ENCODE measurements at regions not wholly inside any gene's neighbourhood (a gene's known extent, or its start where the extent isn't known, plus 50 kb on each side); places are given as distances from the start of the nearest gene placed in this dataset.
"Not testable (repeated sequence)": the region's sequence is repeated elsewhere in the genome, so short reads cannot be mapped to it uniquely, and the experiment has no call there.

DNA sequence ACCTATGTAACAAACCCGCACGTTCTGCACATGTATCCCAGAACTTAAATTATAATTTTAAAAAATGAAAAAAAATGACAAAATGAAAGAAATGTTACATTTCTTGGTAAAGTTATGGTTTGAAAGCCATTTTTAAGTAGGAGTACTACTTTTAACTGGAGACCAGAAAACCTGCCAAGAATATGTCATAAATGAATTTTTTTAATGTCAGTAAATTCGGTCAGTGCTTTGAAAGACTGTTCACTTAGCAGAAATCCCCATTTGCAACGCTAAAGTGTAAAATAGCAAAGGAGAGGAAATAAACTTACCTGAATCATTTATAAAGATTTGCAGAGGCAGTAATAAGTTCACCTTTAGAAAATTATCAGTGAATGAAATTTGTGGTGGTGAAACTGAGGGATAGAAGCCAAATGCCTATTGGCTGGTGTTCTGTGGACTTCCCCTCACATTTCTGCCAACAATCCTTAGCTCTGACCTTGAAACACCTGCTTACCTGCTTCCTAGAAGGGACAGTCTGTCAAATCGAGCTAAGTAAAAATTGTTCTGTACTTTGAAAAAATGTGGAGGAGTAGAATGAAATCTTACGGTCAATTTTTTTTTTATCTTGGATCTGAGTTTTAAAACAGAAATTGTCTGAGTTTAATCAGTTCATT is 714.2 kb downstream of the SLC6A15 start:
- DNase-seq = no peak

DNA sequence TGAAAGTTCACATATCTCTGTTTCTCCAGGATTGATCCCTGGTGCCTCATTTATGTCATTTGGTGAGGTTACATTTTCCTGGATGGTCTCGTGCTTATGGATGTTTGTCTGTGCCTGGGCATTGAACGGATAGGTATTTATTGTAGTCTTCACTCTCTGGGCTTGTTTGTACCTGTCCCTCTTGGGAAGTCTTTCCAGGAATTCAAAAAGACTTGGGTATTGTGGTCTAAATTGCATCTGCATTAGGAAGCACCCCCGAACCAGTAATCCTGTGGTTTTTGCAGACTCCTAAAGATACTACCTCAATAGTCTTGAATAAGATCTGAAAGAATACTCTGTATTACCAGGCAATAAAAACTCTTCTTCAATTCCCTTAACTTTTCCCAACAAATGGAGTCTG is 720.8 kb downstream of the SLC6A15 start:
- no peak for DNase-seq

DNA sequence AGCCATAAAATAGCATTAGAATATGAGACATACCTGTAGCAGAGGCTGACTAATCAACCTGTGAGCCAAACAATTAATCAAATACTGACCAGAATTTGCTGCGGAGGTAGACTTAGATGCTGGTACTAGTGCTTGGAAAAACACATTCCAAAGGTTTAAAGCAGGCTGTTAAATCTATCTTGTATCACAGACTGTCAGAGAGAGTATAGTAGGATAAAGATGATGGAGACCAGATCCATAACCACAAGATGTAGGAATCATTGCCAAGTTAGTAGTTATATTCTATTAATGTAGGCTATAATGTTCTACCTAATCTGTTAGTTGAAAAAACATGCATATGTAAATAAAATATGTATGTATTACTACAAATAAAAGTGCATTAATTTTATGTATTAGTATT is 726.2 kb downstream of the SLC6A15 start:
- DNase-seq = no peak

DNA sequence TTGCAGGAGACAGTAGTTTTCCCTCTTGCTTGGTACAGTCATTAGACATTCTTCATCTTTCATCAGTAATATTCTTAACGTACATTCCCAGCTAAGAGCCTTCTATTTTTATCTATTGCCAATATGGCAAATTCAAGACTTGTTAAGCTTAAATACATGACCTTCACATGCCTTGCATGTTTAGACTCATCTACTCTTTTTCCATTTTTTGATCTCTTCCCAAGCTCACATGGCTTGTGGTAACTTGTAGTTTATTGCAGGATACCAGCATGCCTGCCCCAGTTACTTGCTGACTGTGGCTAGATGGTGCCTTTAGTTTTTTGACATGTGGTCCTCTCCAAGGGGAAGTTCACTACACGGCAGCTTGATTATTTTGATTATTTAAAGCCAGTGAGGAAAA is 729.0 kb downstream of the SLC6A15 start:
- no peak for DNase-seq

DNA sequence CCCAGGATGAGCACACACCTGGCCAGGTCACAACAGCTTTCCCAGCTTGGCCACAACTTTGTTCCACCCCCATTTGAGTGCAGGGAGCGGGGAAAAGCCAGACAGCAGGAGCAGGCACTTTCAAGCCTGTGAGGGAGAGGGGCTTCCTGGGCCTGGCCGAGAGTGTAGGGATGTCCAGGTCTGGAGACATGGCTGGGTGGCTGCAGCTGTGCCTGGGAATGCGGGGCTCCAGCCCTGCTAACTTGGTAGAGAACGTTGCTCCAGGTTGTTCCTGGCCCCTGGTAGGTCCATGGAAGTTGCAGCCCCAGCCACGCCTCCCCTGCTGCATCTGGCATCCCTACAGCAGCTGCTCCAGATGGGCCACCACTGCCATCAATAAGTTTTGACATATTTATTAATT is 738.5 kb downstream of the SLC6A15 start:
- no peak for DNase-seq

DNA sequence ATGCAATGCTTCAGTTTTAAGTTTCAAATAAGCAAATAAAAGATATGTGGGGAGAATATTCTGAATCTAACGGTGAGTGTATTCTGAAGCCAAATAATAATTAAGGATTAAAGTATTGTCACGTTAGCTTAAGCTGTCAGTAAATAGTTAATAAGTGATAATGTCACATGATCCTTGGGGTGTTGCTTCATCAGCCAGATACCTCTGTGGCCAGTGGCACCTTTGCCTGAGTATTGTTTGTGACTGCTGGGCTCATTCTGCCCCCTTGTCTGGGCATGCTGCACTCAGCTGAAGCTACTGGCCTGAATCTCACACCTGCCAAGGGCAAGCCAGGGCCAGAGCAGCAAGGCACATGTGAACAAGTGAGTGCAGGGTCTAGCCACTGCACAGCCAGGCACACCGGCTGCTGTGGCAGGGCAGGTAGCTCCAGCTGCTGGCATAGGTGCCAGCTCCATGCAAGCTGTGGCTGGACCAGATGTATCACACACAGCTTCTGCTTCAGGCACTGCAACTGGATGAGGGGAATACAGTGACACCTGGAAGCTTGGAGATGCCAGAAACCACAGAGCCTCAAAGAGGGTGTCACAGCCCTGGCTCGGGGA is 739.7 kb downstream of the SLC6A15 start:
- DNase-seq = no peak

DNA sequence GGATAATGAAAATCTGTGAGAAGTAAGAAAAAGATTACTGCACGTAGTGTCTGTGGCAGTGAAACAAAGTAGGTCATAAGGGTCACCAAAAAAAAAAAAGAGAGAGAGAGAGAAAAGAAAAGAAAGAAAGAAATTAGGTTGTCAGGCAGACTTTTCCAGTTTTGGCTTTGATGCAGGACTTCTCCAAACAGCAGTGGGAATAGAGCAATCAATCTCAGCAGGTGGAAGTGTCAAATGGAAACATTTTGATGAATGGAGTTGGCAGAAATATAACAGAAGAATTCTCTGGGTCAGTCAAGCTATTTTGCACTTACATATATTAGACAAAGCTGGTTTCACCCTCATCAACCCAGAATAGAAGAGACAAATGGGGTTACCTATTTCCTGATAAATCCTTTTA is 745.8 kb downstream of the SLC6A15 start:
- DNase-seq = no peak

DNA sequence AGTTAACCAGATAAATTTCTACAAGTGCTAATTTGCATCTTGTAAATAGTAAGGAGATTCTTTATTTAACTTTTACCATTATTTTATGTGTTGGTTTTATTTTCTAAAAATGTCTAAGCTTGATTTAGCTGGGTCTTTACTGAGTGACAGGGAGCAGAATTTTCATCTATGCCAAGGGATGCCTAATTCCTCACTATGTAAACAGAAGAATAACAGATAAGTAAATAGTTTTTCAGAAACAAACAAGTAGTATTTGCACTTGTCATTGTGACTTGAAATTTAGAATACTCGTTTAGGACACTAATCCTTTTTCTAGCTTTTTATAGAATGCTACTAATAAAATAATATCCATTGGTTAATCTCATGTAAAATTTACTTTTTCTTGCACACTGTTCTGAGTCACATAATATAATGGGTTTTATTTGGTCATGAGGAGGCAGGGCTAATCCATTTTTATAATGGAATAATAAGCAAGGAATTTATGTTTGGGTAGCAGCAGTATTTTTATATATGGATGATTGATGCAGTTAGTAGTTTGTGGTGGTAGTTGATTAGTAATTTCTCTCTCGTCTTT is 746.5 kb downstream of the SLC6A15 start:
- no peak for DNase-seq

DNA sequence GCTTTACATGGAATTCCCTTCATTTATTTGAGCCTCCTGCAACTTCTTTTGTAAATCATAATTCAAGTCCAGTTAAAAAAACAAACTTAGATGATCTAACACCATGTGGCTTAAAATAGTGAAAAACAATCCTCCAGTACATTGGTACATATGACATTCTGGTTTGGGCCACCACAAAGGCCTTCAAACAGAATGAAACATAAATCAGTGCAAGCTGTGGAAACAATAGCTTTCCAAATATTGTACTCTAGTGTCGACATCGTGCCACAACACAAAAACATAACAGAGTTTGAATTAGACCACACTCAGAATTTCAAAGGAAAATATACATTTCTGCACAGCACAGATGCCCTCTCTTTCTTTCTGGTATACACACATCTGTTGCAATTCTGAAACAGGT is 751.3 kb downstream of the SLC6A15 start:
- no peak for DNase-seq

DNA sequence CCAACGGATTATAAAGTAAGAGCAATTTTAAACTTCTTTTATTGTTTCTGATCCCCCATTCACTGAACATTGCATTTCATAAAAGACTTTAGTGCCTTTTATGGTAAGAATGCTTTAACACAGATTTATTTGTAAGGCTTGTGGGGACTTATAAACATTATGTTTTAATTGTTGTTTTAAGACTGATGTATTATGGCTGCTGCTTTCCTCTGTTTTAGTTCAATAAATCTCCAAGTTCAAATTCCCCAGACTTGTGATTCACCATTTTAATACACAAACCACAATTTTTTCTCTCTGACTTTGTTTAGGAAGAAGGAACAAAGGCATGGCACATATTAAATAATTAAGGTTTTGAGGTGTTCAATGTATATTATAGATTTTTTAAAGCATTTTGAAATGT is 753.3 kb downstream of the SLC6A15 start:
- DNase-seq = no peak

DNA sequence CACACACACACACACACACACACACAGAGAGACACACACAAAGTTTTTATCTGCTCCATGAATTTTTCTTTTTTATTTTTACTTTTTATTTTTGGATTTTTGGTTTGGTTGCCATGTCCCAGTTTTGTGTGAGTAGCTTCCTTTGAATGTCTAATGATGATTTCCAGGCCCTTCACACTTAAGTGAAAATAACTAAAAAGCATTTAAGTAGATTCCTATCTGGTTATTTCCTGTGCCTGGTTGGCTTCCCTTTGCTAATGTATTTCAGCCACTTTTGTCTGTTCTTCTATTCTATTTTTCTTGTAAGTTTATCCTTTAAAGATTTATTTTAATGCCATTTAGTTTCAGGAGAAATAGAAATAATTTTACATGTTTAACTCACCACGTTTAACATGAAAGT is 755.4 kb downstream of the SLC6A15 start:
- no peak for DNase-seq

DNA sequence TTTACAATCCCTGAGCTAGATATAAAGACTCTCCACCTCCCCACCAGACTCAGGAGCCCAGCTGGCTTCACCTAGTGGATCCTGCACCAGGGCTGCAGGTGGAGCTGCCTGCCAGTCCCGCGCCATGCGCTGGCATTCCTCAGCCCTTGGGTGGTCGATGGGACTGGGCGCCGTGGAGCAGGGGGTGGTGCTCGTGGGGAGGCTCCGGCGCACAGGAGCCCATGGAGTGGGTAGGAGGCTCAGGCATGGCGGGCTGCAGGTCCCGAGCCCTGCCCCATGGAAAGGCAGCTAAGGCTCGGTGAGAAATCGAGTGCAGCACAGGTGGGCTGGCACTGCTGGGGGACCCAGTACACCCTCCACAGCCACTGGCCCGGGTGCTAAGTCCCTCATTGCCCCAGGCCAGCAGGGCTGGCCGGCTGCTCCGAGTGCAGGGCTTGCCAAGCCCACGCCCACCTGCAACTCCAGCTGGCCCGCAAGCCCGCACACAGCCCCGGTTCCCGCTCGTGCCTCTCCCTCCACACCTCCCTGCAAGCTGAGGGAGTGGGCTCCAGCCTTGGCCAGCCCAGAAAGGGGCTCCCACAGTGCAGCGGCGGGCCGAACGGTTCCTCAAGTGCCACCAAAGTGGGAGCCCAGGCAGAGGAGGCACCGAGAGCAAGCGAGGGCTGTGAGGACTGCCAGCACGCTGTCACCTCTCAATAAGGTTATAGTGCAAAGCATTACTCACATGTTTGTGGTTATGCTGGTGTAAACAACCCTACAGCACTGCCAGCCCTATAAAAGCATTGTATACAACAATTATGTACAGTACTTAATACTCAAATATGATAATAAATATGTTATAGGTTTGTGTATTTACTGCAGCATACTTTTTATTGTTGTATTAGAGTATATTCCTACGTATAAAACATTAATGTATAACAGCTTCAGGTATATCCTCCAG is 757.3 kb downstream of the SLC6A15 start:
- not testable (repeated sequence) for DNase-seq

DNA sequence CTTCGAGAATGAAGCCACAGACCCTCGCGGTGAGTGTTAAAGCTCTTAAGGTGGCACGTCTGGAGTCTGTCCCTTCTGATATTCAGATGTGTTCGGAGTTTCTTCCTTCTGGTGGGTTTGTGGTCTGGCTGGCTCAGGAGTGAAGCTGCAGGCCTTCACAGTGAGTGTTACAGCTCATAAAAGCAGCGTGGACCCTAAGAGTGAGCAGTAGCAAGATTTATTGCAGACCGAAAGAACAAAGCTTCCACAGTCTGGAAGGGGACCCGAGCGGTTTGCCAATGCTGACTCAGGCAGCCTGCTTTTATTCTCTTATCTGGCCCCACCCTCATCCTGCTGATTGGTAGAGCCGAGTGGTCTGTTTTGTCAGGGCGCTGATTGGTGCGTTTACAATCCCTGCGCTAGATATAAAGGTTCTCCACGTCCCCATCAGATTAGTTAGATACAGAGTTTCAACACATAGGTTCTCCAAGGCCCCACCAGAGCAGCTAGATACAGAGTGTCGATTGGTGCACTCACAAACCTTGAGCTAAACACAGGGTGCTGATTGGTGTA is 758.1 kb downstream of the SLC6A15 start:
- DNase-seq = not testable (repeated sequence)

DNA sequence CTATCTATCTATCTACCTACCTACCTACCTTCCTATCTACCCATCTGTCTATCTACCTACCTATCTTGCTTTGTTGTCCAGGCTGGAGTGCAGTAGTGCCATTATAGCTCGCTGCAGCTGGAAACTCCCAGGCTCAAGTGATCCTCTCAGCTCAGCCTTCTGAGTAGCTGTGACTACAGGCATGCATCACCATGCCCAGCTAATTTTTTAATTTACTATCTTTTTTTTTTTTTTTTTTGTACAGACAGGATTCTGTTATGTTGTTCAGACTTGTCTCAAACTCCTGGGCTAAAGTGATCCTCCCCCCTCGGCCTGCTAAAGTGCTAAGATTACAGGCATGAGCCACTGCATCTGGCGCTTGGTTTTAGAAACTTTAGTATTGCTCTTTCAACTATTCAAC is 762.4 kb downstream of the SLC6A15 start:
- DNase-seq = no peak

DNA sequence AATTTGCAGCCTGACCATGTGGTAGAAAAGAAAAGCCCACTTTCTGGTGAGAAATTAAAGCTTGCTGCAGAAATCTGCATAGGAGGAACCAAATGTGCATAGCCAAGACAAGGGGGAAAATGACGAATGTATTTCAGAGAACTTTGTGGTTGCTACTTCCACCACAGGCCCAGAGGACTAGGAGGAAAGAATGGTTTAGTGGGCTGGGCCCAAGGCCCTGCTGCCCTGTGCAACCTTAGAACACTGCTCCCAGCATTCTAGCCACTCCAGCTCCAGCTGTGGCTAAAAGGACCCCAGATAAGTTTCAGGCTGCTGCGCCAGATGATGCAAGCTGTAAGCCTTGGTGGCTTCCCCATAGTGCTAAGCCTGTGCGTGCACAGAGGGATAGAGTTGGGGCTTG is 764.3 kb downstream of the SLC6A15 start:
- DNase-seq = no peak

DNA sequence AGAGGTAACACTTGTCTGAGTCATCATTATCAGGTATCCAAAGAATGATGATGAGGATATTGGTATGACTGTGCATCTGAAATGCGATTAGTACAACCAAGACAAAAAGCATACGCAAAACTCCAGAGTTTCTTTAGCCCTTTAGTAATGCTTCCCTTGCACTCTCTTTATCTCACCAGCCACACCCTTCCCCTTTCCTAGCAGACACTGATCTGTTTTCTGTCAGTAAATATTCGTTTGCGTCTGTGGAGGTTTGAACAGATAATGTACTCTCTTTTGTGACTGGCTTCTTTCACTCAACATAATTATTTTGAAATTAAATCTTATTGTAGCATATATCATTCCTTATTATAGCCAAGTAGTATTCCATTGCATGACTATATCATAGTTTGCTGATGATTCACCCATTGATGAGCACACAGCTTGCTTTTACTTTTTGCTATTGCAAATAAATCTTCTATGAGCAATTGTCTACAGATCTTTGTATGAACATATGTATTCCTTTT is 775.7 kb downstream of the SLC6A15 start:
- DNase-seq = no peak

DNA sequence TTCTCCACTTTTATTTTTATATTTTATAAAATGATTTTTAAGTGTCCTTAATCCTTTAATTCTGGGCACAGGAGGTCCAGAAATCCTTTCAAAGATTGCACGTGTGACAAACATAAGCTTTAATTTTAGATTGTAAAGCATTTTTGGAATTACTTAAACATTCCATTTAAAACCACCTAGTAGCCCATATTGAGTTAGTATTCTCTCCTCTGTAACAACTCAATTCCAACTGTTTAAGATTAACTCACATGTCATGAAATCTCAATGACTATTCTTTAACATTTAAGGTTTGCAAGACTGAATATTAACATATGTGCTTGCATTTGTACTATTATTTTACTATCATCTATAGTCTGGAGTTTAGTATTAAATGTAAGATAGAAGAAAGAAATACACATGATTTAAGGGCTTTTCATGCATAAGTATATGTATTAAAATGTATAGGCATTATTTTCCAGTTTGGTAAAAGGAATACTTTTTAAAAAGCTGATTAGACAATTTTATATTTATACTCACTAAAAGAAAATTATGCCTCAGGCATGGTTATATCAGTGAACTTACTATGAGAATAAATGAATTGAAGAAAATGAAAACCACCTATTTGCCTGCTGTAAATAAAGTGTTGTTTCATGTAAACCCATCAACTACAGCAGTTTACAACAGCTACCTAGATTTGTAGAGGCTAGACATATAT is 776.9 kb downstream of the SLC6A15 start:
- no peak for DNase-seq

DNA sequence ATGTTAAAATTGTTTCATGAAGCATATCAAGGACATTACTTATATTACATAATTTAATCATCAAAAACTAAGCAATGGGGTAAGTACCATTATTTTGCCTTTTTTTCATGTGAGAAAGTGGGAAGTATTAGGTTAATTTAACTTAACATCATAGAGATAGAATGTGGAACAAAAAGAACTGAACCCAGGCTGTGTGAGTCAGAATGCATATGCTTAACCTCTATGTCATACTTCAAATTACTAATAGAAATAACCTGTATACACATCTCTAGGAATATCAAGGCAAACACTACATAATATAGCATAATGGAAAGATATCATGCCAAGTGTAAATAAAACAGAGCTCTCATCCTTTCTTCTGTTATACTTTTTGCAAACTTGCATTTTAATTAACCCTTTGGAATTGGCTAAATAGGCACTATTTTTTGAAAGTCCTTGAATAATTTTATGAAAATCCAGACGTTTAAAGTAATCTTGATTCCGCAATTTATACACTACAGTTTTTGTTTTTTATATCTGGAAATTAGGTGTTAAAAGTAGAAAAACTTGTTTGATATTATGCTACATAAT is 777.7 kb downstream of the SLC6A15 start:
- DNase-seq = no peak

DNA sequence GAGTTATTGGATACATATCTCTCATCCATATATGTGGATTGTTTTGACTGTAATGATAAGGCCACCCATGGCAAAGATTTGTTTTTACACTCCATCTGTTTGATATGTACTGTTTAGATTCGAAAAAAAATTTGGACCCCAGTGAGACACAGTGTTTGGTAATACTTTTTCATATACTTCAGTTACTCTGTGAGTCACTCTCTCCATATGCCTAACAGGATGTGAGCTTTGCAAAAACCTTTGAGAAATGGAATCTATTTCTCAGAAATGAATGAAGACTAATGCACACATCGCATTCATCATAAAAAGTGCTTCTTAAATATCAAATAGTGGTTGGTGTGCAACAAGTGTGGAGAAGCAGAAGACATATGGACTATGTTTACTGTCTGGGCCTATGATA is 781.5 kb downstream of the SLC6A15 start:
- no peak for DNase-seq

DNA sequence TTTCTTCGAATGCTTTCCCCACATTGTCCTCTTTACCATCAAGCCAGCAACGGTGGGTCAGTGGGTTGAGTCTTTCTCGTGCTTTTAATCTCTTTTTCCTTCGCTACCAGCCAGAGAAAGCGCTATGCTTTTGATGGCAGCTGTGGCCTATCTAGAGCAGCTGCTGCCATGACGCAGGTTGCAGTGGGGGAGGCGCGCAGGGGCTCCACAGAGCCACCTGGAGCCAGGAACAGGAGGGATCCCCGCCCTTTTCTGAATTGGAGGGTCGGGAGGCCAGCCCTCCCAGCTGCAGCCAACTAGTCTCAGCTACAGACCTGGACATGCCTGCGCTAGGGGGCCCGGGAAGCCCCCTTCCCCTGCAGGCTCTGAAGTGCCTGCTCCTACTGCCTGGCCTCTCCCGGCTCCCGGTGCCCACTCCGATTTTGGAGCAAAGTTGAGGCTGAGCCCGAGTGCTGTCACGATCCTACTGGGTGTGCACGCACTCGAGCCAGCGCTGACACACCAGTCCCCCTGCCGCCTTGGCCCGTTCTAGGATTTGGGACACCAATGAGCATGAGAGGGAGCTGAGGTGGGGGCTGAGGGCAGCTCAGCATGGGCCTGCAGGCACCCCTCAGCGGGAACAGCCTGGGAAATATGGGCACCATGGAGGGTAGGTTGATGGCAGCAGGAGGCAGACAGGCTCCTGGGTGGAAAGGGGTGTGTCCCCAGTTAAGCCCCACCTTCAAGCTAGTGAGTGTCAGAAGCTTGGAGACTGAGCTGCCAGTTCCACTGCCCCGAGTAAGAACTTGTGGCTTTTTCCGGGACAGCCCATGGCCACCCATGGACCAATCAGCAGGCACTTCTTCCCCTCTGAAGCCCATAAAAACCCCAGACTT is 784.2 kb downstream of the SLC6A15 start:
- DNase-seq = no peak

DNA sequence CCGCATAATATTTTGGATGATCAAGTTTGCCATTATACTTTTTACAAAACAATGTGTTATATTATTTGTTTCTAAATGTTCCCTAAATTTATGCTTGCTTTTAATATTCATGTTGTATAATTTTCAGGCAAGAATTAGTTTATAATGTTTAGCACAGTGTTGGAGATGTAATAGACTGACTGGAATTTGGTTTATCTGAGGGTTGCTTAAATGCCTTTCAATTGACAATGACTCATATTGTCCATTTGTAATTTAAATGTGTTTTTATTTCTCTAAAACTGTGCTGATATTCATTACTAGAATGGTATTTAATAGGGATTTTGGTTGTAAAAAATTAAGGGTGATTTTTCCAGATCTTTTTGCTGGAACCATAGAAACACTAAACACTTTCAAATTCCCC is 788.4 kb downstream of the SLC6A15 start:
- DNase-seq = no peak
